ENCODE measurements at regions not wholly inside any gene's neighbourhood (a gene's known extent, or its start where the extent isn't known, plus 50 kb on each side); places are given as distances from the start of the nearest gene placed in this dataset.

DNA sequence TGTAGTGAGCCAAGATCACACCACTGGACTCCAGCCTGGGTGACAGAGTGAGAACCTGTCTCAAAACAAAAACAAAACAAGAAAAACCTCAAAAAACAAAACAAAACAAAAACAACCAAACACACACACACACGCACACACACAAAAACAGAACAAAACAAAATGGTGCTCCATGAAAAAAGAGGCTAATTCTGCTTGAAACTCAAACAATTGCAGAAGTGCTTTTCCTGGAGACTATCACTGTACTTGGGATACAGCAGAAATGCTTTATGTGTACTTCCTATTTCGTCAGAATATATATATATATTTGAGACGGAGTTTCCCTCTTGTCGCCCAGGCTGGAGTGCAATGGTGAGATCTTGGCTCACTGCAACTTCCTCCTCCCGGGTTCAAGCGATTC, 49.9 kb upstream of the HSPA9 start:
- no peak overlapping the region for H3K4me2 ChIP-seq (ENCODE audit: low read length)
- H3K9ac ChIP-seq (ENCODE audit: low read length) = no peak overlapping the region
- no peaks in the 10 kb centered on the region for H4K20me1 ChIP-seq (ENCODE audit: insufficient read depth, low read length)
- H3K9me3 ChIP-seq (ENCODE audit: insufficient read depth, low read length) = no peaks in the 10 kb centered on the region
- H2AFZ ChIP-seq (ENCODE audit: low read depth, low read length) = no peak overlapping the region
- no peak overlapping the region for H3K4me3 ChIP-seq (ENCODE audit: low read length)
- H3K27me3 ChIP-seq (ENCODE audit: low read depth, low read length) = no peaks in the 10 kb centered on the region
- H3K27ac ChIP-seq (ENCODE audit: low read length) = no peak overlapping the region
- no peaks in the 10 kb centered on the region for H3K36me3 ChIP-seq (replicated peaks; ENCODE audit: low read depth, low read length)
- no peak for TF ChIP-seq CTCF (IDR thresholded peaks at IDR 0.05; ENCODE audit: low read depth, low read length)
- no peak for TF ChIP-seq EZH2phosphoT487 (IDR thresholded peaks at IDR 0.05; ENCODE audit: low read depth)
- H3K4me1 ChIP-seq (ENCODE audit: low read length) = no peaks in the 10 kb centered on the region
- H3K79me2 ChIP-seq (ENCODE audit: low read length) = no peaks in the 10 kb centered on the region

Measured in OCI-LY3 (cell line).